ENCODE measurements at regions not wholly inside any gene's neighbourhood (a gene's known extent, or its start where the extent isn't known, plus 50 kb on each side); places are given as distances from the start of the nearest gene placed in this dataset.

DNA sequence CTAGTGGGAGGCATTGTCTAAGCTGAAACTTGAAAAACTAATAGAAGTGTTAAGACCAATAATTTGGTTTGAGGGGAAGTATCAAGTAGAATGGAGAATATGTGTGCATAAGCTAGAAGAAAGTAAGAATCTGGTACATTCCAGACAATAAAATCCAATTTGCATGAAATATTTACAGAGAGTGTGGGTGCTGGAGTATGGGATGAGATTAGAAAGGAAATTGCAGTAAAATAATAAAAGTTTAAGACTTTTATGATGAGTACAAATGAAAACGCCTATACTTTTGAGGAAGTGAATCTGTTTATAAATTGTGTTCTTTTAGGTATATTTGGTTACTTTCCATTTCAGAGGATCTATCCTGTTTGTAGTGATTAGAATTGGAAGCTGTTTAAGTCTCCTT is 165.4 kb upstream of the TNC start:
- H3K4me3 Mint-ChIP-seq: no peak overlapping the region
- ATAC-seq (no peak), DNase-seq (ENCODE audit: low spot score) (no peak)
- H3K27ac Mint-ChIP-seq: no peak overlapping the region
- no peaks in the 10 kb centered on the region for H3K36me3 Mint-ChIP-seq
- no peaks in the 10 kb centered on the region for H3K9me3 Mint-ChIP-seq
- no peaks in the 10 kb centered on the region for H3K27me3 Mint-ChIP-seq (ENCODE audit: low read depth)
- ChIA-PET POLR2A (no interaction called here), CTCF (interaction anchor here (0.7 kb wide), 1 partner anchor 64 kb away, joined by 3 read pairs; no protein-coding TSS in a partner anchor)
- TF ChIP-seq CREM (CRISPR knock-in tag; IDR thresholded peaks at IDR 0.05): no peak
- no peak for TF ChIP-seq TEAD1 (CRISPR knock-in tag; IDR thresholded peaks at IDR 0.05)
- TF ChIP-seq IRF2 (CRISPR knock-in tag; IDR thresholded peaks at IDR 0.05; ENCODE audit: borderline replicate concordance, low read depth): no peak
- no peak for TF ChIP-seq GRHL2 (CRISPR knock-in tag; IDR thresholded peaks at IDR 0.05; ENCODE audit: insufficient replicate concordance, severe bottlenecking)
- TF ChIP-seq ZNF219 (CRISPR knock-in tag; IDR thresholded peaks at IDR 0.05; ENCODE audit: borderline replicate concordance): no peak
- TF ChIP-seq TP53 (CRISPR knock-in tag; IDR thresholded peaks at IDR 0.05): no peak
- TF ChIP-seq KAT7 (CRISPR knock-in tag; IDR thresholded peaks at IDR 0.05; ENCODE audit: borderline replicate concordance): no peak
- TF ChIP-seq, protein P1, sequence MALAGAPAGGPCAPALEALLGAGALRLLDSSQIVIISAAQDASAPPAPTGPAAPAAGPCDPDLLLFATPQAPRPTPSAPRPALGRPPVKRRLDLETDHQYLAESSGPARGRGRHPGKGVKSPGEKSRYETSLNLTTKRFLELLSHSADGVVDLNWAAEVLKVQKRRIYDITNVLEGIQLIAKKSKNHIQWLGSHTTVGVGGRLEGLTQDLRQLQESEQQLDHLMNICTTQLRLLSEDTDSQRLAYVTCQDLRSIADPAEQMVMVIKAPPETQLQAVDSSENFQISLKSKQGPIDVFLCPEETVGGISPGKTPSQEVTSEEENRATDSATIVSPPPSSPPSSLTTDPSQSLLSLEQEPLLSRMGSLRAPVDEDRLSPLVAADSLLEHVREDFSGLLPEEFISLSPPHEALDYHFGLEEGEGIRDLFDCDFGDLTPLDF (CRISPR knock-in tag; IDR thresholded peaks at IDR 0.05): no peak
- TF ChIP-seq ATF1 (CRISPR knock-in tag; IDR thresholded peaks at IDR 0.05): no peak
- no peak for TF ChIP-seq RORB (CRISPR knock-in tag; IDR thresholded peaks at IDR 0.05)
- TF ChIP-seq, protein P2, sequence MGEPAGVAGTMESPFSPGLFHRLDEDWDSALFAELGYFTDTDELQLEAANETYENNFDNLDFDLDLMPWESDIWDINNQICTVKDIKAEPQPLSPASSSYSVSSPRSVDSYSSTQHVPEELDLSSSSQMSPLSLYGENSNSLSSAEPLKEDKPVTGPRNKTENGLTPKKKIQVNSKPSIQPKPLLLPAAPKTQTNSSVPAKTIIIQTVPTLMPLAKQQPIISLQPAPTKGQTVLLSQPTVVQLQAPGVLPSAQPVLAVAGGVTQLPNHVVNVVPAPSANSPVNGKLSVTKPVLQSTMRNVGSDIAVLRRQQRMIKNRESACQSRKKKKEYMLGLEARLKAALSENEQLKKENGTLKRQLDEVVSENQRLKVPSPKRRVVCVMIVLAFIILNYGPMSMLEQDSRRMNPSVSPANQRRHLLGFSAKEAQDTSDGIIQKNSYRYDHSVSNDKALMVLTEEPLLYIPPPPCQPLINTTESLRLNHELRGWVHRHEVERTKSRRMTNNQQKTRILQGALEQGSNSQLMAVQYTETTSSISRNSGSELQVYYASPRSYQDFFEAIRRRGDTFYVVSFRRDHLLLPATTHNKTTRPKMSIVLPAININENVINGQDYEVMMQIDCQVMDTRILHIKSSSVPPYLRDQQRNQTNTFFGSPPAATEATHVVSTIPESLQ (CRISPR knock-in tag; IDR thresholded peaks at IDR 0.05): no peak
- TF ChIP-seq, protein P3, sequence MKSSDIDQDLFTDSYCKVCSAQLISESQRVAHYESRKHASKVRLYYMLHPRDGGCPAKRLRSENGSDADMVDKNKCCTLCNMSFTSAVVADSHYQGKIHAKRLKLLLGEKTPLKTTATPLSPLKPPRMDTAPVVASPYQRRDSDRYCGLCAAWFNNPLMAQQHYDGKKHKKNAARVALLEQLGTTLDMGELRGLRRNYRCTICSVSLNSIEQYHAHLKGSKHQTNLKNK (CRISPR knock-in tag; IDR thresholded peaks at IDR 0.05): no peak
- no peak for TF ChIP-seq NR3C1 (CRISPR knock-in tag; conservative IDR thresholded peaks at IDR 0.05; ENCODE audit: low read depth)
- no peak for TF ChIP-seq NR2C2 (CRISPR knock-in tag; IDR thresholded peaks at IDR 0.05)
- TF ChIP-seq MYBL2 (CRISPR knock-in tag; IDR thresholded peaks at IDR 0.05): no peak
- no peak for TF ChIP-seq NFYB (CRISPR knock-in tag; conservative IDR thresholded peaks at IDR 0.05; ENCODE audit: low read depth)
- TF ChIP-seq, protein P4, sequence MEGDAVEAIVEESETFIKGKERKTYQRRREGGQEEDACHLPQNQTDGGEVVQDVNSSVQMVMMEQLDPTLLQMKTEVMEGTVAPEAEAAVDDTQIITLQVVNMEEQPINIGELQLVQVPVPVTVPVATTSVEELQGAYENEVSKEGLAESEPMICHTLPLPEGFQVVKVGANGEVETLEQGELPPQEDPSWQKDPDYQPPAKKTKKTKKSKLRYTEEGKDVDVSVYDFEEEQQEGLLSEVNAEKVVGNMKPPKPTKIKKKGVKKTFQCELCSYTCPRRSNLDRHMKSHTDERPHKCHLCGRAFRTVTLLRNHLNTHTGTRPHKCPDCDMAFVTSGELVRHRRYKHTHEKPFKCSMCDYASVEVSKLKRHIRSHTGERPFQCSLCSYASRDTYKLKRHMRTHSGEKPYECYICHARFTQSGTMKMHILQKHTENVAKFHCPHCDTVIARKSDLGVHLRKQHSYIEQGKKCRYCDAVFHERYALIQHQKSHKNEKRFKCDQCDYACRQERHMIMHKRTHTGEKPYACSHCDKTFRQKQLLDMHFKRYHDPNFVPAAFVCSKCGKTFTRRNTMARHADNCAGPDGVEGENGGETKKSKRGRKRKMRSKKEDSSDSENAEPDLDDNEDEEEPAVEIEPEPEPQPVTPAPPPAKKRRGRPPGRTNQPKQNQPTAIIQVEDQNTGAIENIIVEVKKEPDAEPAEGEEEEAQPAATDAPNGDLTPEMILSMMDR (IDR thresholded peaks at IDR 0.05): no peak
- no peak for TF ChIP-seq ZNF416 (CRISPR knock-in tag; IDR thresholded peaks at IDR 0.05)
- TF ChIP-seq, protein P5, sequence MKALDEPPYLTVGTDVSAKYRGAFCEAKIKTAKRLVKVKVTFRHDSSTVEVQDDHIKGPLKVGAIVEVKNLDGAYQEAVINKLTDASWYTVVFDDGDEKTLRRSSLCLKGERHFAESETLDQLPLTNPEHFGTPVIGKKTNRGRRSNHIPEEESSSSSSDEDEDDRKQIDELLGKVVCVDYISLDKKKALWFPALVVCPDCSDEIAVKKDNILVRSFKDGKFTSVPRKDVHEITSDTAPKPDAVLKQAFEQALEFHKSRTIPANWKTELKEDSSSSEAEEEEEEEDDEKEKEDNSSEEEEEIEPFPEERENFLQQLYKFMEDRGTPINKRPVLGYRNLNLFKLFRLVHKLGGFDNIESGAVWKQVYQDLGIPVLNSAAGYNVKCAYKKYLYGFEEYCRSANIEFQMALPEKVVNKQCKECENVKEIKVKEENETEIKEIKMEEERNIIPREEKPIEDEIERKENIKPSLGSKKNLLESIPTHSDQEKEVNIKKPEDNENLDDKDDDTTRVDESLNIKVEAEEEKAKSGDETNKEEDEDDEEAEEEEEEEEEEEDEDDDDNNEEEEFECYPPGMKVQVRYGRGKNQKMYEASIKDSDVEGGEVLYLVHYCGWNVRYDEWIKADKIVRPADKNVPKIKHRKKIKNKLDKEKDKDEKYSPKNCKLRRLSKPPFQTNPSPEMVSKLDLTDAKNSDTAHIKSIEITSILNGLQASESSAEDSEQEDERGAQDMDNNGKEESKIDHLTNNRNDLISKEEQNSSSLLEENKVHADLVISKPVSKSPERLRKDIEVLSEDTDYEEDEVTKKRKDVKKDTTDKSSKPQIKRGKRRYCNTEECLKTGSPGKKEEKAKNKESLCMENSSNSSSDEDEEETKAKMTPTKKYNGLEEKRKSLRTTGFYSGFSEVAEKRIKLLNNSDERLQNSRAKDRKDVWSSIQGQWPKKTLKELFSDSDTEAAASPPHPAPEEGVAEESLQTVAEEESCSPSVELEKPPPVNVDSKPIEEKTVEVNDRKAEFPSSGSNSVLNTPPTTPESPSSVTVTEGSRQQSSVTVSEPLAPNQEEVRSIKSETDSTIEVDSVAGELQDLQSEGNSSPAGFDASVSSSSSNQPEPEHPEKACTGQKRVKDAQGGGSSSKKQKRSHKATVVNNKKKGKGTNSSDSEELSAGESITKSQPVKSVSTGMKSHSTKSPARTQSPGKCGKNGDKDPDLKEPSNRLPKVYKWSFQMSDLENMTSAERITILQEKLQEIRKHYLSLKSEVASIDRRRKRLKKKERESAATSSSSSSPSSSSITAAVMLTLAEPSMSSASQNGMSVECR (CRISPR knock-in tag; IDR thresholded peaks at IDR 0.05; ENCODE audit: borderline replicate concordance): no peak
- peaks cover 15% of the 10 kb centered on the region for H3K4me1 Mint-ChIP-seq
